Lower leg skin (tissue), 3 donors: ENCODE measurements at regions not wholly inside any gene's neighbourhood (a gene's known extent, or its start where the extent isn't known, plus 50 kb on each side); places are given as distances from the start of the nearest gene placed in this dataset.

Experiments
- POLR2A ChIP-seq, 2 donors: fragments of 450-650 bp; IDR thresholded peaks; one replicate each; pipeline ENCODE4 v1.6.1; 2016 to 2017; ENCODE audit warnings: antibody characterized with exemption in 2 of 2, mild to moderate bottlenecking in 1 of 2, moderate library complexity in 1 of 2
- TF ChIP-seq, protein P1 (sequence below), 3 donors: fragments of 450-650 bp; IDR thresholded peaks; one replicate each; pipeline ENCODE4 v1.5.1; 2016; ENCODE audit warnings: antibody characterized with exemption in 3 of 3, mild to moderate bottlenecking in 3 of 3, moderate library complexity in 2 of 3

DNA sequence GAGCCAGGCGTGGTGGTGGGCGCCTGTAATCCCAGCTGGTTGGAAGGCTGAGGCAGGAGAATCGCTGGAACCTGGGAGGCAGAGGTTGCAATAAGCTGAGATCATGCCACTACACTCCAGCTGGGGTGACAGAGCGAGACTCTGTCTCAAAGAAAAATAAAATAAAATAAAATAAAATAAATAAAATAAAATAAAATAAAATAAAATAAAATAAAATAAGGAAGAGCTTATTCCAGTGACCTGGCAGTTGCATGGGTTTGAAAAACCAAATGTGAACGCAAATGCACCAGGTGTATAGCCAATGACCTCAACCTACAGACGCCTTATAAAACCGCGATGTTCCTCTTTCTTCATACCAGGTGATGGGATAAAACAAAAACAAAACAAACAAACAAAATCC is 995.7 kb downstream of the TYW1 start:
- TF ChIP-seq, protein P1, sequence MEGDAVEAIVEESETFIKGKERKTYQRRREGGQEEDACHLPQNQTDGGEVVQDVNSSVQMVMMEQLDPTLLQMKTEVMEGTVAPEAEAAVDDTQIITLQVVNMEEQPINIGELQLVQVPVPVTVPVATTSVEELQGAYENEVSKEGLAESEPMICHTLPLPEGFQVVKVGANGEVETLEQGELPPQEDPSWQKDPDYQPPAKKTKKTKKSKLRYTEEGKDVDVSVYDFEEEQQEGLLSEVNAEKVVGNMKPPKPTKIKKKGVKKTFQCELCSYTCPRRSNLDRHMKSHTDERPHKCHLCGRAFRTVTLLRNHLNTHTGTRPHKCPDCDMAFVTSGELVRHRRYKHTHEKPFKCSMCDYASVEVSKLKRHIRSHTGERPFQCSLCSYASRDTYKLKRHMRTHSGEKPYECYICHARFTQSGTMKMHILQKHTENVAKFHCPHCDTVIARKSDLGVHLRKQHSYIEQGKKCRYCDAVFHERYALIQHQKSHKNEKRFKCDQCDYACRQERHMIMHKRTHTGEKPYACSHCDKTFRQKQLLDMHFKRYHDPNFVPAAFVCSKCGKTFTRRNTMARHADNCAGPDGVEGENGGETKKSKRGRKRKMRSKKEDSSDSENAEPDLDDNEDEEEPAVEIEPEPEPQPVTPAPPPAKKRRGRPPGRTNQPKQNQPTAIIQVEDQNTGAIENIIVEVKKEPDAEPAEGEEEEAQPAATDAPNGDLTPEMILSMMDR (IDR thresholded peaks at IDR 0.05) = no peak
- TF ChIP-seq POLR2A (IDR thresholded peaks at IDR 0.05) = no peak
